ENCODE measurements at regions not wholly inside any gene's neighbourhood (a gene's known extent, or its start where the extent isn't known, plus 50 kb on each side); places are given as distances from the start of the nearest gene placed in this dataset.

DNA sequence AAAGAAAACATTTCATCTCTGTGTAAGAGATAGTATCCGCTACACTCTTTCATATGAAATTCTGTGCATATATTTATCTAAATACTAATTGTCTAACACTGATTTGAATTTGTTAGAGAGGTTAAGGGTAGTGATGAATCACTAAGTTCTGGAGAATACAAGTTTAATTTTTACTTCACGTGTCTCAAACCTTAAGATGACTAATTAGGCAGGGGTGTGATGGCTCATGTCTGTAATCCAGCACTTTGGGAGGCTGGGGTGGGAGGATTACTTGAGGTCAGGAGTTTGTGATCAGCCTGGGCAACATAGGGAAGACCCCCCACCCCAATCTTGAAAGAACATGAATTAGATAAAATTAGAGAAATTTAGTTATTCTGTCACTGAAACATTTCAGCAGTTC lies 2241.9 kb downstream of the PCDH7 start:
- H2BK12ac ChIP-seq (ENCODE audit: insufficient read length, low read depth, low read length): no peak overlapping the region
- no peak overlapping the region for H3K18ac ChIP-seq (ENCODE audit: insufficient read length, low read depth, low read length)
- H3K27ac ChIP-seq (ENCODE audit: insufficient read length, low read depth, low read length): no peak overlapping the region
- Mint-ChIP-seq H3K36me3 (ENCODE audit: insufficient read depth in 1 of 3, low read depth in 3 of 3) (no peaks in the 10 kb centered on the region), H3K9me3 (no peaks in the 10 kb centered on the region), H3K4me1 (no peaks in the 10 kb centered on the region), H3K27me3 (ENCODE audit: low read depth) (no peaks in the 10 kb centered on the region; the same call in 1 of the 2 replicates), H3K4me3 (no peak overlapping the region), H3K27ac (no peak overlapping the region)
- no peak overlapping the region for H3K56ac ChIP-seq (ENCODE audit: insufficient read length, low read depth, low read length)
- H2BK15ac ChIP-seq (ENCODE audit: low read depth, low read length): no peak overlapping the region
- no peak overlapping the region for H3K4me2 ChIP-seq (ENCODE audit: insufficient read depth, insufficient read length, low read length)
- no peak for DNase-seq
- no peaks in the 10 kb centered on the region for H3K79me2 ChIP-seq (ENCODE audit: insufficient read depth, low read length)
- TF ChIP-seq, protein P1, sequence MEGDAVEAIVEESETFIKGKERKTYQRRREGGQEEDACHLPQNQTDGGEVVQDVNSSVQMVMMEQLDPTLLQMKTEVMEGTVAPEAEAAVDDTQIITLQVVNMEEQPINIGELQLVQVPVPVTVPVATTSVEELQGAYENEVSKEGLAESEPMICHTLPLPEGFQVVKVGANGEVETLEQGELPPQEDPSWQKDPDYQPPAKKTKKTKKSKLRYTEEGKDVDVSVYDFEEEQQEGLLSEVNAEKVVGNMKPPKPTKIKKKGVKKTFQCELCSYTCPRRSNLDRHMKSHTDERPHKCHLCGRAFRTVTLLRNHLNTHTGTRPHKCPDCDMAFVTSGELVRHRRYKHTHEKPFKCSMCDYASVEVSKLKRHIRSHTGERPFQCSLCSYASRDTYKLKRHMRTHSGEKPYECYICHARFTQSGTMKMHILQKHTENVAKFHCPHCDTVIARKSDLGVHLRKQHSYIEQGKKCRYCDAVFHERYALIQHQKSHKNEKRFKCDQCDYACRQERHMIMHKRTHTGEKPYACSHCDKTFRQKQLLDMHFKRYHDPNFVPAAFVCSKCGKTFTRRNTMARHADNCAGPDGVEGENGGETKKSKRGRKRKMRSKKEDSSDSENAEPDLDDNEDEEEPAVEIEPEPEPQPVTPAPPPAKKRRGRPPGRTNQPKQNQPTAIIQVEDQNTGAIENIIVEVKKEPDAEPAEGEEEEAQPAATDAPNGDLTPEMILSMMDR (conservative IDR thresholded peaks at IDR 0.05): no peak
- H3K27me3 ChIP-seq (ENCODE audit: insufficient read depth, low read length): no peaks in the 10 kb centered on the region
- H2BK120ac ChIP-seq (ENCODE audit: low read depth, low read length, poor library complexity, severe bottlenecking): no peak overlapping the region
- H4K5ac ChIP-seq (ENCODE audit: insufficient read length, low read depth, low read length): no peak overlapping the region
- H3K9me3 ChIP-seq (ENCODE audit: control insufficient read depth, low read depth, low read length): no peaks in the 10 kb centered on the region
- H3K14ac ChIP-seq (ENCODE audit: insufficient read depth, low read length): no peak overlapping the region
- no peak overlapping the region for H2AFZ ChIP-seq (ENCODE audit: low read length)
- no peak overlapping the region for H4K91ac ChIP-seq (ENCODE audit: insufficient read length, low read depth, low read length)
- no peaks in the 10 kb centered on the region for H3K4me1 ChIP-seq (ENCODE audit: insufficient read depth, low read length)
- H3K23ac ChIP-seq (ENCODE audit: insufficient read length, low read depth, low read length): no peak overlapping the region
- no peak overlapping the region for H2BK5ac ChIP-seq (ENCODE audit: insufficient read length, low read length)
- H3T11ph ChIP-seq (ENCODE audit: low read length): no peak overlapping the region
- no peaks in the 10 kb centered on the region for H3K23me2 ChIP-seq (ENCODE audit: insufficient read length, low read depth, low read length, poor library complexity, severe bottlenecking)
- H2BK20ac ChIP-seq (ENCODE audit: low read depth, low read length, poor library complexity, severe bottlenecking): no peak overlapping the region
- no CpG with 5 or more reads among the region's 2 CpGs for WGBS (ENCODE audit: extremely low coverage, insufficient read length, low lambda C conversion rate)
- no peak overlapping the region for H2AK5ac ChIP-seq (ENCODE audit: insufficient read length, low read length)
- H3K79me1 ChIP-seq (ENCODE audit: insufficient read depth, low read depth, low read length, poor library complexity, severe bottlenecking): no peaks in the 10 kb centered on the region
- no peak overlapping the region for H3K9ac ChIP-seq (ENCODE audit: extremely low read depth, insufficient read length, low read length)
- H4K8ac ChIP-seq (replicated peaks; ENCODE audit: insufficient read length, low read depth, low read length): no peak overlapping the region
- no peaks in the 10 kb centered on the region for H4K20me1 ChIP-seq (ENCODE audit: control insufficient read depth, insufficient read depth, insufficient read length)
- H3K4ac ChIP-seq (ENCODE audit: low read depth, low read length): no peak overlapping the region

All from H9 (cell line).